HG03354 (cell line): ENCODE measurements at regions not wholly inside any gene's neighbourhood (a gene's known extent, or its start where the extent isn't known, plus 50 kb on each side); places are given as distances from the start of the nearest gene placed in this dataset.
"Not testable (repeated sequence)": the region's sequence is repeated elsewhere in the genome, so short reads cannot be mapped to it uniquely, and the experiment has no call there.

ENCODE experiments used
- ATAC-seq: cut with Tn5 transposase; IDR thresholded peaks from one replicate; pipeline ENCODE4 v1.9.1; 2021; ENCODE audit warnings: mild to moderate bottlenecking; ENCODE audit not compliant: unreplicated experiment, poor library complexity, severe bottlenecking

GRCh38 chr19:28318469-28319179, 894.3 kb downstream of the UQCRFS1 start:
- no peak for ATAC-seq

GRCh38 chr19:28316464-28316863, 896.5 kb downstream of the UQCRFS1 start:
- ATAC-seq, result no peak

- no peak for ATAC-seq
These were observed 898.2 kb downstream of the UQCRFS1 start for GRCh38 chr19:28314756-28315155.

GRCh38 chr19:28314287-28314686, 898.7 kb downstream of the UQCRFS1 start:
- no peak for ATAC-seq

- ATAC-seq, result no peak
These were observed 899.3 kb downstream of the UQCRFS1 start for GRCh38 chr19:28313633-28314032.

GRCh38 chr19:28312269-28312668, 900.7 kb downstream of the UQCRFS1 start:
- ATAC-seq, result no peak

- ATAC-seq, result not testable (repeated sequence)
These were observed 902.1 kb downstream of the UQCRFS1 start for GRCh38 chr19:28310829-28311228.

GRCh38 chr19:28309070-28309469, 903.9 kb downstream of the UQCRFS1 start:
- ATAC-seq, result no peak

- ATAC-seq, result no peak
These were observed 905.0 kb downstream of the UQCRFS1 start for GRCh38 chr19:28307963-28308362.

- no peak for ATAC-seq
These were observed 905.5 kb downstream of the UQCRFS1 start for GRCh38 chr19:28307487-28307886.

GRCh38 chr19:28305513-28305912, 907.4 kb downstream of the UQCRFS1 start:
- ATAC-seq, result no peak

- no peak for ATAC-seq
These were observed 909.4 kb downstream of the UQCRFS1 start for GRCh38 chr19:28303502-28303901.

- no peak for ATAC-seq
These were observed 911.0 kb downstream of the UQCRFS1 start for GRCh38 chr19:28301961-28302360.

GRCh38 chr19:28301463-28301862, 911.5 kb downstream of the UQCRFS1 start:
- ATAC-seq, result no peak

GRCh38 chr19:28299649-28300048, 913.3 kb downstream of the UQCRFS1 start:
- ATAC-seq, result no peak

GRCh38 chr19:28297586-28298157, 915.3 kb downstream of the UQCRFS1 start:
- ATAC-seq, result no peak

- no peak for ATAC-seq
These were observed 915.9 kb downstream of the UQCRFS1 start for GRCh38 chr19:28297036-28297435.

- ATAC-seq, result no peak
These were observed 916.4 kb downstream of the UQCRFS1 start for GRCh38 chr19:28296506-28296905.

- ATAC-seq, result not testable (repeated sequence)
These were observed 918.0 kb downstream of the UQCRFS1 start for GRCh38 chr19:28294975-28295374.

GRCh38 chr19:28294395-28294794, 918.6 kb downstream of the UQCRFS1 start:
- no peak for ATAC-seq

- ATAC-seq, result no peak
These were observed 919.3 kb downstream of the UQCRFS1 start for GRCh38 chr19:28293685-28294084.
